ENCODE measurements at regions not wholly inside any gene's neighbourhood (a gene's known extent, or its start where the extent isn't known, plus 50 kb on each side); places are given as distances from the start of the nearest gene placed in this dataset.

- ATAC-seq (ENCODE audit: low read depth): no peak
- H3K9me3 ChIP-seq (ENCODE audit: severe bottlenecking): no peaks in the 10 kb centered on the region
- peaks cover 3% of the 10 kb centered on the region for H3K4me1 ChIP-seq (ENCODE audit: insufficient read depth, poor library complexity, severe bottlenecking)
- no peak overlapping the region for H3K27ac ChIP-seq (ENCODE audit: poor library complexity, severe bottlenecking)
- H3K36me3 ChIP-seq (ENCODE audit: low read depth): no peaks in the 10 kb centered on the region
- TF ChIP-seq CTCF (IDR thresholded peaks at IDR 0.05; ENCODE audit: poor library complexity, severe bottlenecking): no peak
- no peaks in the 10 kb centered on the region for H3K27me3 ChIP-seq (ENCODE audit: insufficient read depth, poor library complexity, severe bottlenecking)
- no peak overlapping the region for H3K4me3 ChIP-seq (ENCODE audit: severe bottlenecking)
- no peak for DNase-seq (ENCODE audit: low spot score)
Measured at GRCh38 chr3:182485301-182485700, 308.0 kb upstream of the ATP11B start.

- Histone ChIP-seq H3K27me3 (ENCODE audit: insufficient read depth, poor library complexity, severe bottlenecking) (no peaks in the 10 kb centered on the region), H3K36me3 (ENCODE audit: low read depth) (no peaks in the 10 kb centered on the region), H3K9me3 (ENCODE audit: severe bottlenecking) (no peaks in the 10 kb centered on the region), H3K4me3 (ENCODE audit: severe bottlenecking) (no peak overlapping the region), H3K27ac (ENCODE audit: poor library complexity, severe bottlenecking) (no peak overlapping the region), H3K4me1 (ENCODE audit: insufficient read depth, poor library complexity, severe bottlenecking) (peaks cover 3% of the 10 kb centered on the region)
- DNase-seq (ENCODE audit: low spot score) (no peak), ATAC-seq (ENCODE audit: low read depth) (peak; percentile 40; the same call in 1 of the 3 replicates)
- TF ChIP-seq CTCF (IDR thresholded peaks at IDR 0.05; ENCODE audit: poor library complexity, severe bottlenecking): no peak
Measured at GRCh38 chr3:182486463-182486862, 306.8 kb upstream of the ATP11B start.

DNA sequence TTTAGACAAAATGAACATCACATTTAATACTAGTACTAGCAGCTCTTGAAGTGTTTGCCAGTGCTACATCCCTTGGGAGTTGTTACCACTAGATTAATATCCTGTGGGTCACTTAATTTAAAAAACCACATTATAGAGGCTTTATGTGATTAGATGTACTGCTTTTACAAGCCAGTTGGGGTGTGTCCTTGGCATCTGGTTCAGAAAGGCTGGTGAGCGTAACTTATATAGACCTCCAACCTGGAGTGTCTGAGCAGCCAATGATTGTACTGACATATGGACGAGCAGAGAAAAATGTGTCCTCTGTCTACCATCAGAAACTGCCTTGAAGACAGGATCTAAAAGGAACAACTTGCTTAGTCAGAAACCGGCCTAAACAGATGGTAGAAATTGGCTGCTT lies 306.2 kb upstream of the ATP11B start:
- Histone ChIP-seq H3K27me3 (ENCODE audit: insufficient read depth, poor library complexity, severe bottlenecking) (no peaks in the 10 kb centered on the region), H3K4me1 (ENCODE audit: insufficient read depth, poor library complexity, severe bottlenecking) (peaks cover 3% of the 10 kb centered on the region), H3K4me3 (ENCODE audit: severe bottlenecking) (no peak overlapping the region), H3K27ac (ENCODE audit: poor library complexity, severe bottlenecking) (no peak overlapping the region), H3K9me3 (ENCODE audit: severe bottlenecking) (no peaks in the 10 kb centered on the region), H3K36me3 (ENCODE audit: low read depth) (no peaks in the 10 kb centered on the region)
- TF ChIP-seq CTCF (IDR thresholded peaks at IDR 0.05; ENCODE audit: poor library complexity, severe bottlenecking): no peak
- ATAC-seq (ENCODE audit: low read depth): no peak
- DNase-seq (ENCODE audit: low spot score): no peak

- no peak for TF ChIP-seq CTCF (IDR thresholded peaks at IDR 0.05; ENCODE audit: poor library complexity, severe bottlenecking)
- Histone ChIP-seq H3K27me3 (ENCODE audit: insufficient read depth, poor library complexity, severe bottlenecking) (no peaks in the 10 kb centered on the region), H3K4me3 (ENCODE audit: severe bottlenecking) (no peak overlapping the region), H3K4me1 (ENCODE audit: insufficient read depth, poor library complexity, severe bottlenecking) (peaks cover 3% of the 10 kb centered on the region), H3K27ac (ENCODE audit: poor library complexity, severe bottlenecking) (no peak overlapping the region), H3K9me3 (ENCODE audit: severe bottlenecking) (no peaks in the 10 kb centered on the region), H3K36me3 (ENCODE audit: low read depth) (no peaks in the 10 kb centered on the region)
- no peak for DNase-seq (ENCODE audit: low spot score)
- no peak for ATAC-seq (ENCODE audit: low read depth)
Measured at GRCh38 chr3:182487611-182488010, 305.7 kb upstream of the ATP11B start.

DNA sequence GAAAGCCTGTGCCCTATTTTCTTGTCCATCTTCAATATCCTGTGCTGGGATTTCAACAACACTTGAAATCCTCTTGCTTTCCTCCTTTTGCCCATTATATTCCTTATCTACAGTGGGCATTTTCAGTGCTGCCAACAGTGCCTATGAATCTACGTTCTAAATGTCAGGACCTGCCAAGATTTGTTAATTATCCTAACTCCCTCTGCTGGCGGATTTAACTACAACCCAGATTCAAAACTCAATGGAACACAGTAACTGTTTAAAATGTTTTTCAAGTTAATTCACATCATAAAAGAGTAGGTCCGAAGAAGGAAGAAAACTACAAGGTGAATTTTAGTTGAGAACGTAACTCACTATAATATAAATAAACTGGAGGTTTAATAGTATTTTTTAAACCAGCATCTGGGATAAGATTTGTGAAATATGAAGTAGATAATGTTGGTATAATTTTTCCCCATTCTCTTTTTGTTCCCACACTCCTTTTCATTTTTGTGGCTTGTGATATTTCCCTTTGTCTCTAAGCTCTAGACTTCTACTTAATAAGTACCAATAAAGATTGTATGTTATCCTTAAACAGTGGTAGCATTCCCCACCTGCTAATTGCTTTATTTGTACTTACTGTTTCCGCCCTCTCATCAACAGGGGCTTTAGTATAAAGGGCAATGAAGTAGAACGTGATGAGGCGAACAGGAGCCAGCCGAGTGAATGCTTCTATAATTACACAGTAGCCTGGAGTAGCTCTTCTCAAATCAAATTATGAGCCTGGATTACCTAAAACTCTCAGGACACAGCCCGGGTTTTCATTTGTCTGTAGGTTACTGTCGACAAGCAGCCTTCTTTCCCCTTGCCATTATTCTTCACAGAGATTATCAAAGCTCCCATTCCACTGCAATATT lies 302.5 kb upstream of the ATP11B start:
- 0 out of 3 replicates have a peak, but pooled peaks have one; percentile 38 for ATAC-seq (ENCODE audit: low read depth)
- no peaks in the 10 kb centered on the region for H3K9me3 ChIP-seq (ENCODE audit: severe bottlenecking)
- H3K4me3 ChIP-seq (ENCODE audit: severe bottlenecking): no peak overlapping the region
- H3K27ac ChIP-seq (ENCODE audit: poor library complexity, severe bottlenecking): no peak overlapping the region
- peak; percentile 78 for TF ChIP-seq CTCF (IDR thresholded peaks at IDR 0.05; ENCODE audit: poor library complexity, severe bottlenecking)
- peaks cover 3% of the 10 kb centered on the region for H3K4me1 ChIP-seq (ENCODE audit: insufficient read depth, poor library complexity, severe bottlenecking)
- H3K36me3 ChIP-seq (ENCODE audit: low read depth): no peaks in the 10 kb centered on the region
- DNase-seq (ENCODE audit: low spot score): no peak
- H3K27me3 ChIP-seq (ENCODE audit: insufficient read depth, poor library complexity, severe bottlenecking): no peaks in the 10 kb centered on the region

Data from RWPE2 (cell line).